Keratinocyte (primary cell): ENCODE measurements at regions not wholly inside any gene's neighbourhood (a gene's known extent, or its start where the extent isn't known, plus 50 kb on each side); places are given as distances from the start of the nearest gene placed in this dataset.

Experiments
- EZH2 ChIP-seq: IDR thresholded peaks from one replicate; pipeline ENCODE4 v1.6.1; 2012; ENCODE audit warnings: inconsistent platforms, mild to moderate bottlenecking, low read length, moderate library complexity
- TF ChIP-seq, protein P1 (sequence below), 3 experiments: IDR thresholded peaks in 1 of 3; conservative IDR thresholded peaks in 1 of 3; optimal IDR thresholded peaks in 1 of 3; 2 replicates in 2 of 3; 3 replicates in 1 of 3; pipeline versions ENCODE3 to v1.5.1; 2011; ENCODE audit warnings: low read length in 3 of 3, mild to moderate bottlenecking in 3 of 3, moderate library complexity in 2 of 3, control low read depth in 1 of 3, inconsistent platforms in 1 of 3; ENCODE audit not compliant: insufficient read depth in 2 of 3; ENCODE audit errors: extremely low read depth in 1 of 3

DNA sequence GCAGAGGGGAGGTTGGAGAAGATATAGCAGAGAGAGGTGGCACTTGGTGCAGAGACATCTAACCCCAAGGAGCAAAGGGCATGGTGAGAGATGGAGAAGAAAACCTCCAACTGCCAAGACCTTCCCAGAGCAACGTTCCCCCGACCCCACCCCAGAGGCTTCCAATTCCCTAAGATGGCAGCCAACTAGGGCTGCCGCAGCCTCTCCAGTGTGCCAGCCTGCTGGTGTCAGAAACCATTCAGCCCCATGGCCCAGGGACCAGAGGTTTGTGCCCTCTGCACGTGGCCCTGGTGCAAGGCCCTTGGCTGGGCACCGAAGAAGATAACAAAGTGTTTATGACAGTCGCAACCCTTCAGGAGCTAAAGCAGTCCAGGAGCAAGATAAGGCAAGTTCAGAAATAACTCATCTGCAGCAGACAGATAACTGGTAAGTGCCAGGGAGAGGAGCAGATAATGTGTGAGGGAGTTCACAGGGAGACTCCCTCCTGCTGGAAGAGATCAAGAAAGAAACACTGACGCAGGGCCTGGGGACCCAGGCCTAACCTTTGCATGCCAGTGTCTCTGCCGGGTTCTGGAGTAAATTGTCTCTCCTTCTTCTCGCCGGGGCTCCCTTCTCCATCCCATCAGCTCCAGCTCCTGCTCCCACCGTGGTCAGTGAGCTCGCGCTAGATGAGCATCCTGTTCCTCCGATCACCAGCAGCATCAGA is 66.1 kb upstream of the ID2 start:
- TF ChIP-seq, protein P1, sequence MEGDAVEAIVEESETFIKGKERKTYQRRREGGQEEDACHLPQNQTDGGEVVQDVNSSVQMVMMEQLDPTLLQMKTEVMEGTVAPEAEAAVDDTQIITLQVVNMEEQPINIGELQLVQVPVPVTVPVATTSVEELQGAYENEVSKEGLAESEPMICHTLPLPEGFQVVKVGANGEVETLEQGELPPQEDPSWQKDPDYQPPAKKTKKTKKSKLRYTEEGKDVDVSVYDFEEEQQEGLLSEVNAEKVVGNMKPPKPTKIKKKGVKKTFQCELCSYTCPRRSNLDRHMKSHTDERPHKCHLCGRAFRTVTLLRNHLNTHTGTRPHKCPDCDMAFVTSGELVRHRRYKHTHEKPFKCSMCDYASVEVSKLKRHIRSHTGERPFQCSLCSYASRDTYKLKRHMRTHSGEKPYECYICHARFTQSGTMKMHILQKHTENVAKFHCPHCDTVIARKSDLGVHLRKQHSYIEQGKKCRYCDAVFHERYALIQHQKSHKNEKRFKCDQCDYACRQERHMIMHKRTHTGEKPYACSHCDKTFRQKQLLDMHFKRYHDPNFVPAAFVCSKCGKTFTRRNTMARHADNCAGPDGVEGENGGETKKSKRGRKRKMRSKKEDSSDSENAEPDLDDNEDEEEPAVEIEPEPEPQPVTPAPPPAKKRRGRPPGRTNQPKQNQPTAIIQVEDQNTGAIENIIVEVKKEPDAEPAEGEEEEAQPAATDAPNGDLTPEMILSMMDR (optimal IDR thresholded peaks at IDR 0.05 in 1 of 3, IDR thresholded peaks at IDR 0.05 in 1 of 3, conservative IDR thresholded peaks at IDR 0.05 in 1 of 3; ENCODE audit: extremely low read depth in 1 of 3, insufficient read depth in 2 of 3, low read length in 3 of 3), result no peak
- TF ChIP-seq EZH2, result no peak
